Muscle of arm (tissue), 1 donor: ENCODE measurements at regions not wholly inside any gene's neighbourhood (a gene's known extent, or its start where the extent isn't known, plus 50 kb on each side); places are given as distances from the start of the nearest gene placed in this dataset.
"Not testable (repeated sequence)": the region's sequence is repeated elsewhere in the genome, so short reads cannot be mapped to it uniquely, and the experiment has no call there.

Source experiments
- DNase-seq: peaks from one replicate; pipeline ENCODE4 v3.0.0-alpha.2; 2013

DNA sequence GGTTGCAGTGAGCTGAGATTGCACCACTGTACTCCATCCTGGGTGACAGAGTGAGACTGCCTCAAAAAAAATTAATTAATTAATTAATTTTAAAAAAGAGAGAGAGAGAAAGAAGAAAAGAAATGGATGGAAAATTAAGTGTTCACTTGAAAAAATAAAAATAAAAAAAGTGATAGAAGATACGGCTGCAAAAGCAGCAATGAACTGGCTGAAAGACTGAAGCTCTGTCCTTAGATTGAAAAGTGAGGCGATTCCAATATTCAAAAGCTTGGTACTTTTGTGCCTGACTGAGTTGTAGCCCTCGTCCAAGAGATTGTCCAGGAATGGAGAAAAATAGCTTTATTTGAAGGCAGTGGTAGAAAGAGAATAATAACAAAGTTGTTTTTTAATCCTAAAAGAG is 154.6 kb downstream of the ADSS2 start:
- no peak for DNase-seq

DNA sequence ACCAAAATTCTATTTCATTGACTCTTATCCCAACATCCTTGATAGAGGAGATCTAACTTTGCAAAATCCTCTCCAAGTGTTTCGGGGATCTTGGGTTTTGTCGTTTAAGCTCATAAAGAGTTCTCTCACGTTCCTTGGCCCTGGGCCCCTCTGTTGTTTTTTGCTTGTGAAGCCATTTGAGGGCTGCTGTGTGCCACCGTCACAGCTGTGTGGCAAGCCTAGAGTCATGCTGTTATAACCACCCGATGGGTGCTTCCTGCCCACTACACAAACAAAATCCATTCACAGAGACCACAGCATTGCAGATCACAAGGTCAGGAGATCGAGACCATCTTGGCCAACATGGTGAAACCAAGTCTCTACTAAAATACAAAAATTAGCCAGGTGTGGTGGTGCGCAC is 154.1 kb downstream of the ADSS2 start:
- DNase-seq, result no peak

DNA sequence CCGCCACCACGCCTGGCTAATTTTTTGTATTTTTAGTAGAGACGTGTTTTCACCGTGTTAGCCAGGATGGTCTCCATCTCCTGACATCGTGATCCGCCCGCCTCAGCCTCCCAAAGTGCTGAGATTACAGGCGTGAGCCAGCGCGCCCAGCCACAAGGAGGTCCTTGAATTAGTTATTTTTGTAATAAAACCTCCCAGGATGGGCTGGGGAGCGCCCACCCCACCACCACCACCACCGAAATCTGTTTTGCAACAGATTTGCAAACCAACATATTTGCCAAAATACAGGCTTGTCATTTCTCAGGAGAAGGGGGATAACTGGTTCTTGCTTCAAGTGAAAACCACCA is 151.7 kb downstream of the ADSS2 start:
- DNase-seq, result not testable (repeated sequence)

DNA sequence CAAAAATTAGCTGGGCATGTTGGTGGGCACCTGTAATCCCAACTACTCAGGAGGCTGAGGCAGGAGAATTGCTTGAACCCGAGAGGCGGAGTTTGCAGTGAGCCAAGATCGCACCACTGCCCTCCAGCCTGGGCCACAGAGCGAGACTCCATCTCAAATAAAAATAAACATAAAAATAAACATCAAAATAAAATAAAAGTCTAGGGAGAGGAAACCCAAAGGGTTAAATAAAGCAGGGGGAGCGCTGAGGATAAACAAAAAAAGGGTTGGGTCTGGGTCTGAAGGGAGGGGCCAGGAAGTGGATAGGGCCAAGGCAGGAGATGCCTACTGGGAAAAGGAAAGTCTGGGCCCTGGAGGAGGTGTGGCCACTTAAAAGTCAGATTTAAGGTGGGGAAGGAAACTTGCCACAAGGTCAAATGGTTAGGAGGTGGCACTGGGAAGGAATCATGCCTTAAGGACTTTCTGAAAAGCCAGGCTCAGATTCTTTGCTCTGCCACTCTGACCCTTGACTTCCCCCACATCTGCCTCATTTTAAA is 150.0 kb downstream of the ADSS2 start:
- DNase-seq, result no peak

DNA sequence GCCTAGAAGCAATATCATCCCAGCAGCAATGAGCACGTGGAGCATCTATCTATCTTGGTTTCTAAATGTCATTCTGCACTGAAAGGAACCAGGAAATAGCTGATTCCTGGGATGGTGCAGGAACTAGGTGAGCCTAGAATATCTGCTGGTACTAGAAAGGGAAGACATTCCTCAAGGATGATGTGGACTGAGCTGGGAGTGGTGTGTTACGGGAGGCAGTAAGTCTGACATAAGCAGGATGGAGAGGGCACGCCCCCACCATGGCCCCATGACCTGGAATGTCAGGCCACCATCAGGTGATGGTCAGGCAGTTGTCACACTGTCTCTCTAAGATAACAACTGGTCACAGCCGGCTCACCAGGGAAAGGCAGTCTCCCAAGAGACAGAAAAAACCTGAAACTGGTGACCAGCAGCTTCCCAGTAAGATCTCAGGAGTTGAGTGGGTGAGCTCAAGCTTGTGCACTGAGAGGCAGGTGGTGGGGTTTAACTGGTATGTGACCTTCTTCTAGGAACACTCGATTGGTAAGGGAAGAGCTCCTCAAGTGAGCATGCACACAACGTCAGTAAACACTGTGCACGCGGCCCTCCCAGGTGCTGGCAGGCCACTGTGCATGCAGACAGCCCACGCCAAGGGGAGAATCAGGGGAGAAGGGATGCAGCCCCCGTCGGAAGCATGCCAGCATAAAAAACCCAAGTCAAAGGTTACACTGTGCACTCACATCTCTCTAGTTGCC is 148.7 kb downstream of the ADSS2 start:
- DNase-seq, result no peak

DNA sequence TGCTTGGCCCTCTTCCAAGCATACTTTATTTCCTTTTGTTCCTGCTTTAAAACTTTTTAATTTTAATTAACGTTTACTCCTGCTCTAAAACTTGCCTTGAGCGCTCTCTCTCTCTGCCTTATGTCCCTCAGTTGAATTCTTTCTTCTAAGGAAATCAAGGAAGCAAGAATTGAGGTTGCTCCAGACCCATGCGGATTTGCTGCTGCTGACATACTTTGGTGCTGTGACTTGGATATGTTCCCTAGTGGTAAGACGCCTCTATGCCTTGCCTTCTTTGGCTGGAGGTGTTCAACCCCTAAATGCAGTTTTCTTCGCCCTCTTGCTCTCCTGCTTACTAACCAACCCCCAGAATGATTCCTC is 148.1 kb downstream of the ADSS2 start:
- no peak for DNase-seq

DNA sequence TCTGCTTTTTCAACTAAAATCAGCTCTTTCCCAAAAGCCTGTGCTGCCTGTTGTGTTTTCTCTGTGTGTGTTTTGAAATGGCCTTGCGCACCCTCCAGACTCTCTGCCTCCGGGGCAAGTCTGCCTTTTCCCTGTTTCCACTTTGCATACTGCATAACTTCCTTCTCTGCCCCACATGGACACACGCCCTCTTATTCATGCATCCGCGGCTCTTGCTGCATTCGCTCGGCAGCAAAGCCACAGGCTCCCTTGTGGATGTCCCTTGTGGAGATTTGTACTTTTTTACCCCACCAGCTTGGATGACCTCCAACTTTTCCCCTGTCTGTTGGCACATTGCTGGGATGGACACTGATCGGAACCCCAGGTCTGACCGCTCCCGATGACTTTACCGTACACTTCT is 147.6 kb downstream of the ADSS2 start:
- DNase-seq, result no peak

DNA sequence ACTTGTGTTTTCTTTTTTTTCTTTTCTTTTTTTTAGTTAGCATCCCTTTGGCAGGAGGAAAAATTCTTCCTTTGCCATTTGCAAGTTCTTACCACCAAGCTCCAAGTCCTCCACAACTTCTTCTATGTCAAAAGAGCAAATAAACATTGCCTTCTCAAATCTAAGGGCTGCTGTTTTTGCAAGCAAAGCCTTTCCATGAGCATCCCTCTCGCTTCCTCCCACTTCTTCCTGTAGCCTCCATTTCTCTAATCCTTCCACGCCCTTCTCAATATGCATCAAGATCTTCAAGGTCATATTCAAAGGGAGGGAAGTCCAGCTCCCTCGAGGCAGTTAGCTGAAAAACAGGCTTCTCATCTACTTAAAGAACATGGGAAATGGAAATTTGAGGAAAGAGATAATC is 147.1 kb downstream of the ADSS2 start:
- no peak for DNase-seq

DNA sequence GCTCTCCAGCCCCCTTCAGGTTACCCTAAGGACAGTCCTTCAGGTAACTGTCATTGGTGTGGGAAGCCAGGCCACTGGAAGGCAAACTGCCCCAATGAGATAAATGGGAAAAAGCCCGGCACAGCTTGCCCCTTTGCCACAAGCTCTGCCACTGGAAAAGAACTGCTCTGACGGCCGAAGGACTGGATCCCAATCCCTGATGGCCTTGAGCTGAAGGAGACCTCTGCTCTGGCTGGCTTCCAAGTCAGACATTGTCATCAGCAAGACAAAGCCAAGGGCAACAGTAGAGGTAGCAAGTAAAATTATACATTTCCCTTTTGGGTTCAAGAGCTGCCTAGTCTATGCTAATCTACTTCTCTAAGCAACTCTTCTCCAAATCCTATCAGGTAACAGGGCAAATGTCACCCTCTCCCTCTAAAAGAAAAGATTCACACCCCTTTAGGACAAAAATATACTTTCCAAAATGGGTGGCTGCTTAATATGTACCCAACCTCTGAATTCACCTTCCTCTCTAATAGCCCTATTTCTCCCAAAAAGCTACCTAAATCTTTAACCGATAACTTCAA is 145.8 kb downstream of the ADSS2 start:
- DNase-seq, result no peak

DNA sequence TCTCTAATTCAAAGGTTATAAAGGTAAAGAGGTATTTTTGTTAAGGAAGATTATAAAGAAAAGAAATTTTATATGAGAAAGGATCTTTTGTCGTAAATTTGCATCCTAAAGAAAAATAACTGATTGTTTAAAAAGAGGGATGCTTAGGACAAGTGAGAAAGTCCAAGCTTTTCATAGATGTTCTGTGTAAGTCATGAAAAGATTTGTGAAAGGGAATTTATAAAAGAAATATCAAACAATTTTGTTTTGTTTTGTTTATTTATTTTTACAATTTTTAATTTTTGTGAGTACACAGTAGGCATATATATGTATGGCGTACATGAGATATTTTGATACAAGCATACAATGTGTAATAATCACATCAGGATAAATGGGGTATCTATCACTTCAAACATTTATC is 145.2 kb downstream of the ADSS2 start:
- DNase-seq, result no peak

DNA sequence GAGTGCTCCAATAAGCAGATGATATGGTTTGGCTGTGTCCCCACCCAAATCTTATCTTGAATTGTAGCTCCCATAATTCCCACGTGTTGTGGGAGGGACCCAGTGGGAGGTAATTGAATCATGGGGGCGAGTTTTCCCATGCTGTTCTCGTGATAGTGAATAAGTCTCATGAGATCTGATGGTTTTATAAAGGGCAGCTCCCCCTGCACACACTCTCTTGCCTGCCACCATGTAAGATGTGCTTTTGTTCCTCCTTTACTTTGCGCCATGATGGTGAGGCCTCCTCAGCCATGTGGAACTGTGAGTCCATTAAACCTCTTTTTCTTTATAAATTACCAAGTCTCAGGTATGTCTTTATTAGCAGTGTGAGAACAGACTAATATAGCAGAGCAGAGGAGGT is 142.5 kb downstream of the ADSS2 start:
- not testable (repeated sequence) for DNase-seq

DNA sequence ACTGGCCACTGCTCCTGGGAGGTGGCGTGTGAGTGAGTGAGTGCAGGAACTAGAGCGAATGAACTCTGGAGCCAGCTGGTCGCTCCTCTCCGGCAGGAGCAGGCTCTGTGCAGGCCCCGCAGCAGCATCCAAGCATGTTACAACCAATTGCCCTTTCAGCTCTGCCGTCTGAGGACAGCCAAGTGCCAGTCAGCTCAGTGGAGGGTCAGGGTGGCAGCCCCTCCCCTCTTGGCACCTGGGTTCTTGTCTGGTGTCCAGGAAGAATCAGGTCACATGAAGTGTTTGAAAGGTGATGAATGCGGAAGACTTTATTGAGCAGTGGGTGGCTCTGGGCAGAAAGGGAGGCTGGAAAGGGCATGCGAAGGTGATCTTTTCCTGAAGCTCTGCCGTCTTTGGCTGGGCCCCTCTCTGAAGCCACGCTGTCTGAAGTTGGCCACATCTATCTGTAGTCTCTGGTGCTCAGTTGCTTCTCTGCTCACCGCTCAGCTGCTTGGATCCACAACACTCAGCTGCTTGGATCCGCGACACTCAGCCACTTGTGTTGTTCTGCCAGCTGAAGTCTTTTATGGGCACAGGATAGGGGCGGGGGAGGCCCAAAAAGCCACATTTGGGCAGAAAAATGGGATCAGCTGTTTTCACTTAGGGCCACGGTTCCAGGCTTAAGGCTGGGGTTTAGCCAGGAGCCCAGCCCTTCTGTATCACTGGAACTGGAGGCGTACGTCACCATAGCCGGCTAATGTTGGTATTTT is 139.8 kb downstream of the ADSS2 start:
- DNase-seq, result peak; percentile 23

DNA sequence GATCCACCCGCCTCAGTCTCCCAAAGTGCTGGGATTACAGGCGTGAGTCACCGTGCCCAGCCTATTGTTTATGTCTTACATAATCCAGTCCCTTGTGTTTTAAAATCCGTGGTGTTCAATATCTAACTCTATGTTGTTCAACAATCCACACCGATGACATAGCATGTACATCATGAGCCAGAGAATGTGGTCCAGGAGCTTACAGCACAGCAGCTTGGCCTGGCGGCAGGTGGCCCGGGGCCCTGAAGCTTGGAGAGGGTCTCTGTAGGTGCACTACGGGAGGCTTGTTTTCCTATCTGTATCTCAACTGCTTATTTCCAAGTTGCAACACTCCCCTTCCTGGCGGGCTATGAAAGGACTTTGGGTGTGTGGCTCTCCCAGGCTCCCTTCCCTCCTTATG is 138.4 kb downstream of the ADSS2 start:
- no peak for DNase-seq

DNA sequence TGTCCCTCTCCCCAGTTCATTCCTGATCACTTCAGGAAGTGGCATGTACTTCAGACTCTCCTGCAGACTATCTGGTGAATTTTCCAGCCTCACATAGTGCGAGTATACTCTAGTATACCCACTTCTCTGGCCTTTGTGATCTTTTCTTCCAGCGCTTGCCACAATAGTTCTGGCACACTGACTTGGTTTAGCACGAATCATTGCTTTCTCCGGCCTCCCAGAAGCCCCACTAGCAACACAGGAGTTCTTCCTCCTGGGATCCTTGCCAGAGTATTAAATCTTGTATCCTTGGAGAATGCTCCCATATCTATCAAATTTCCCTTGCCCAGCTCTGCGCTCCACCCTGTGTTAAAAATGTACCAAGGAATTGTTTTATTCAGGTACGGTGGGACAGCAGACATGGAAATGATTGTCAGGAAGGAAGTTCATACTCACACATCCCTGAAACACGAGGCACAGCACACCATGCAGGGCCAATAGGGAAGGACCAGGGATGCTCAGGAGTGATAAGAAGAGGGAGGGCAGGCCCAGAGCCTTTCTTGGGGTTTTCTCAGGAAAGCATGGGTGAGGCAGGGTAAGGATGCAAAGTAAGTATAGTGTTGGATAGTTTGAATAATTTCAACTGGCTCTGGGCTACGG is 136.7 kb downstream of the ADSS2 start:
- DNase-seq, result no peak

DNA sequence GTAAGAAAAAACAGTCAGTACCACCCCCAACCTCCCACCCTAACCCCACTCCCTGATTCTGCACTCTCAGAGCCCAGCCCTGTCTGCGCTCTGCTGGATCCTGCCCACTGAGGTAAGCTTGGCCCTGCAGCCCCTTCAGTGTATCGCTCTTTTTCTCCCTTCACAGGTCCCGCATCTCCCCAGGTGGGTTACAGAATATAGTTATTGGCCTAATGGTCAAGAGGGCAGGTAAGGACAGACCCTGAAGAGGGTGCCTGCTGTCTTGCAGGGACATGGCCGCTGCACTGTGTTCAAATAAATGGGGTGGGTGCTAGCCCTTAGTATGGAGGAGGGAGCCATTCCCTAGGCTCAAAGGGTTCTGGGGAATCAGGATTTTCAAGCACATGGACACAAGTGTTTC is 135.7 kb downstream of the ADSS2 start:
- DNase-seq, result no peak

DNA sequence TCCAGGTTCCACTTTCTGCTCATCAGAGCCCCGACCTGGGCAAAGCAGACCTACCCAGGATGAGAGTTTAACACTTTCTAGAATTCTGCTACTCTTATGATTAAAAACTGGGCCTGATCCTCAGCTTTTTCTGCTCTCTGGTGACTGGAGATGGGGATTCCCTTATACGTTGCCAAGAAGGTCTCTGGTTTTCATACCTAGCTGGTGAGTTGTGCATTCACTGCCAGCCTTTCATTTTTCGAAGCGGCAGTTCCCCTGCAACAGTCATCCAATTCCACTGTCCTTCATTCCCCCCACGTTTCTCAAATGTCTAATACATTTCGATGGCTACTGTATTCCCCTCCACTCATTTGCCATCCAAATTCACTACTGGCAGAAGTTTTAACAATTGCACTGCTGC is 135.3 kb downstream of the ADSS2 start:
- DNase-seq, result no peak

DNA sequence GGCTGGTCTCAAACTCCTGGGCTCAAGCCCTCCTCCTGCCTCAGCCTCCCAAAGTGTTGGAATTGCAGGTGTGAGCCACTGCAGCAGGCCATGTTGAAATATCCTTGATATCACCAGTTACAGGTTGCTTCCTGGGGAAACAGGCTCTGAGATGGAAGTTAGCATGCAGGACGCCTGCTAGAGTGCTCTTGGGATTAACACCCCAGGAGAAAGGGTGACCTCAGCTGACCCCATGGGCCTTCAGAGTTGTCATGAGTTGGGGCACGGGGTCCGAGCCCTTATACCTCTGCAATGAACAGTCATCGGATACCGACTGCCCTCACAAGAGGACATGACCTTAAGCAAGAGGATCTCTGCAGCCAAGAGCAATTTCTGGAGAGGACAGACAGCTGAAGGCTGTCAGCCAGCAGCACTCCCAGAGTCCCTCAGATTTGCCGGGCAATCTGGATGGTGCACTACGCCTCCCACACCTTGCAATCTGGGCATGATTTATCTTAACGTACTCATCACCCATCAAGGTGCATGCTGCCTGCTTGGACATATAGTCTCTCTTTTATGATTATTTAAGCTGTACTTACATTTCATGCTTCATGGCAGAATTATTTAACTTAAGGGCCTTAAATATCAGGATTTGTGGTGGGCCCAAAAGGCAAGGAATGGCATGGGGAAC is 134.6 kb downstream of the ADSS2 start:
- no peak for DNase-seq

DNA sequence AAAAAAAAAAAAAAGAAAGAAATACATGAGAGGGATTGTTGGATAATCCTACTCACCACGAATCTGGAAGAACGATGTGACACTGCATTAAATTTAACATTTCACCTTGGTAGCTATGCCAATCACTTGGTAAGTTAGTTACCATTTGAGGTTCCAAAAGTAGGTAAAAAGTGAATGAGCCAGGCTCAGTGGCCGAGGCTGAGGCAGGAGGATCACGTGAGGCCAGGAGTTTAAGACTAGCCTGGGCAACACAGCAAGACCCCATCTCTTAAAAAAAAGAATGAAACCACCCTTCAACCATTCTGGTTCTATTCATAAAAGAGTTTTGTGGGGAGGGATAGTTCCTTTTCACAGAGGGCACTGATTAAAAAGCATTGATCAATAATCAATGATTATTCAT is 133.6 kb downstream of the ADSS2 start:
- DNase-seq, result no peak

DNA sequence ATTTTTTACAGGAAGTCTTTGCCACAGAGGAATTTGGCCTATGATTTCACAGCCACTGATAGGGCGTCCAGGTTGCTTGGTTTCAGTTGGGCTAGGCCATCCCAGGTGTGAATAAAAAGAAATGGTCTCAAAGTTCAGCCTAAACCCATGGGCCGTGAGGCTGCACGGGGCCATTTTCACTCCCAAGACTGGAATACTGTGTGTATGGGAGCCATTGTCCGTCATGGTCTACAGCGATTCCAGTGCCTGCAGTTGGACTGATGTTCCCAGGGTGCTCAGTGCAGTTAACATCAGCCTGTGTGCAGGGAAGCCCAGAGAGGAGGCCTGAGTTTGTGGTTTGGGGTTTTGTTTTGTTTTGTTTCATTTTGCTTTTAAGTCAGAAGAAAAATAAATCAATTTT is 133.2 kb downstream of the ADSS2 start:
- DNase-seq, result no peak

DNA sequence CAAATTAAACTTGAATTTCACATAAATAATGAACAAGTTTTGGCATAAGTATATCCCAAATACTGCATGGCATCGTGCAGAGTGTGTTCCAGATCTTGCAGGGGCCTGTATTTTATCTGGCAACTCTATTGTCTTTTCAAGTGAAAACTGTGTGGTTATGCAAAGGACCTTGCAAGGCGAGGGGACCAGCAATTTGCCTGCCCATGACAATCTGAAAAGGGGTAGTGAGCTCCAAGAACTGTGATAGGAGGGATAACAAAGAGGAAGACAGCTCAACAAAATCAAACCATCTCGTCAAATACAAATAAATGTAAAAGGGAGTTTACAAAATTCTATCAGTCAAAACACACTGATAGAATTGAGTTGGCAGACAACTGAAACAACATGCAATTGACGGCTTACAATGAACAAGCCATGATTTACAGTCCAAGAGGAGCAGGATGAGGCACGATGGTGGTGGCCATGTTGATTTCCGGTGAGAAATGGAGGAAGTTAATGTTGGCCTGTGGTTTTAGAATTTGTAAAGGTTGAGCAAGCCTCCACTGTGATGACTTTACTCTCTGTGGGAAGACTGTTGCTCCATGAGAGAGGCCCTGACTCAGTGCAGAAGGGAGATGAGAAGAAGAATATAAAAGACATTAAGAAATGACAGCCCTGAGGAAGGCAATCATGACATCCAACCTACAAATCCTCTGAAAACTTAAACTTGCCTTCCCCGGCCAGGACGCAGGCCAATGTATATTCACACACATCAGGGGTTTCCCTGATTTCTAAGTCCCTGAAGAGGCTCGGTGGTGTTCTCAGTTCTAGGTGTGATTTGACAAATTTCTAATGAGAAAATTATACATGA is 132.2 kb downstream of the ADSS2 start:
- no peak for DNase-seq

DNA sequence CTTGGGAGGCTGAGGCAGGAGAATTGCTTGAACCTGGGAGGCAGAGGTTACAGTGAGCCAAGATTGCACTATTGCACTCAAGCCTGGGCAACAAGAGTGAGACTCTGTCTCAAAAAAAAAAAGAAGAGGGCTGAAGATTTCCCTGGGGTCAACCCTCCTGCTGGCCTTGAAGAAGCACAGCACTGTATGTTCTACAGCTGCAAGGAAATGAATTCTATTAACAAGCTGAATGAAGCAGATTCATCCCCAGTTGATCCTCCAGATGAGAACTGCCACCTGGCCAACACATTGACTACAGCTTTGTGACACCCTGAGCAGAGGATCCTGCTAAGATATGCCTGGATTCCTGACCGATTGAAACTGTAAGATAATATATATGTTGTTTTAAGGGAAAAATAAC is 129.5 kb downstream of the ADSS2 start:
- DNase-seq, result no peak
